ENCODE measurements at regions not wholly inside any gene's neighbourhood (a gene's known extent, or its start where the extent isn't known, plus 50 kb on each side); places are given as distances from the start of the nearest gene placed in this dataset.
"Not testable (repeated sequence)": the region's sequence is repeated elsewhere in the genome, so short reads cannot be mapped to it uniquely, and the experiment has no call there.

GRCh38 chrX:2630008-2630934, 60.8 kb upstream of the CD99 start:
- peak overlapping the region; percentile 82 for H3K27ac ChIP-seq
- H3K36me3 ChIP-seq = peaks cover 23% of the 10 kb centered on the region
- not testable (repeated sequence) for H3K4me1 ChIP-seq (ENCODE audit: control insufficient read depth in 1 of 2, insufficient read depth in 1 of 2, low read depth in 1 of 2, low read length in 1 of 2); H3K4me3 ChIP-seq (ENCODE audit: low read depth in 1 of 2, low read length in 1 of 2); H3K27me3 ChIP-seq
- H3K9me3 ChIP-seq = peaks cover 43% of the 10 kb centered on the region

- peaks cover 43% of the 10 kb centered on the region for H3K9me3 ChIP-seq
- H3K4me1 ChIP-seq (ENCODE audit: control insufficient read depth in 1 of 2, insufficient read depth in 1 of 2, low read depth in 1 of 2, low read length in 1 of 2) = peaks cover 0 to 7% of the 10 kb centered on the region in 2 experiments
- H3K36me3 ChIP-seq = peaks cover 25% of the 10 kb centered on the region
- H3K27me3 ChIP-seq = no peaks in the 10 kb centered on the region
- H3K27ac ChIP-seq = peak overlapping the region; percentile 82
- TF ChIP-seq CTCF (IDR thresholded peaks at IDR 0.05) = no peak
- H3K4me3 ChIP-seq (ENCODE audit: low read depth in 1 of 2, low read length in 1 of 2) = no peak overlapping the region
These were observed 61.6 kb upstream of the CD99 start for GRCh38 chrX:2629316-2630007.

- H3K4me3 ChIP-seq (ENCODE audit: low read depth in 1 of 2, low read length in 1 of 2) = no peak overlapping the region
These were observed 62.3 kb upstream of the CD99 start for GRCh38 chrX:2628751-2629315.

GRCh38 chrX:2627272-2627867, 63.7 kb upstream of the CD99 start:
- no peak for TF ChIP-seq CTCF (IDR thresholded peaks at IDR 0.05)
- no peak overlapping the region for H3K4me3 ChIP-seq (ENCODE audit: low read depth in 1 of 2, low read length in 1 of 2)
- no peaks in the 10 kb centered on the region for H3K27me3 ChIP-seq
- peaks cover 46% of the 10 kb centered on the region for H3K36me3 ChIP-seq
- peak overlapping the region; percentile 82 for H3K27ac ChIP-seq
- peaks cover 36% of the 10 kb centered on the region for H3K9me3 ChIP-seq
- peaks cover 0 to 7% of the 10 kb centered on the region in 2 experiments for H3K4me1 ChIP-seq (ENCODE audit: control insufficient read depth in 1 of 2, insufficient read depth in 1 of 2, low read depth in 1 of 2, low read length in 1 of 2)

More at GRCh38 chrX:2628751-2629315, 62.3 kb upstream of the CD99 start:
- H3K27me3 ChIP-seq = no peaks in the 10 kb centered on the region
- H3K36me3 ChIP-seq = peaks cover 31% of the 10 kb centered on the region
- TF ChIP-seq CTCF (IDR thresholded peaks at IDR 0.05) = no peak
- H3K27ac ChIP-seq = peak overlapping the region; percentile 82
- peaks cover 43% of the 10 kb centered on the region for H3K9me3 ChIP-seq
- peaks cover 0 to 7% of the 10 kb centered on the region in 2 experiments for H3K4me1 ChIP-seq (ENCODE audit: control insufficient read depth in 1 of 2, insufficient read depth in 1 of 2, low read depth in 1 of 2, low read length in 1 of 2)

GRCh38 chrX:2626750-2627149, 64.3 kb upstream of the CD99 start:
- H3K9me3 ChIP-seq = peaks cover 31% of the 10 kb centered on the region
- no peak overlapping the region for H3K4me3 ChIP-seq (ENCODE audit: low read depth in 1 of 2, low read length in 1 of 2)
- no peak for TF ChIP-seq CTCF (IDR thresholded peaks at IDR 0.05)
- peaks cover 0 to 7% of the 10 kb centered on the region in 2 experiments for H3K4me1 ChIP-seq (ENCODE audit: control insufficient read depth in 1 of 2, insufficient read depth in 1 of 2, low read depth in 1 of 2, low read length in 1 of 2)
- no peak overlapping the region for H3K27ac ChIP-seq
- H3K36me3 ChIP-seq = peaks cover 52% of the 10 kb centered on the region
- H3K27me3 ChIP-seq = no peaks in the 10 kb centered on the region

Measured in neutrophil (primary cell).